ENCODE measurements at regions not wholly inside any gene's neighbourhood (a gene's known extent, or its start where the extent isn't known, plus 50 kb on each side); places are given as distances from the start of the nearest gene placed in this dataset.

GRCh38 chr15:92809880-92810361 is 90.2 kb upstream of the CHD2 start:
- Mint-ChIP-seq H3K36me3 (ENCODE audit: low read depth) (peaks cover 11% of the 10 kb centered on the region), H3K27ac (peak overlapping the region; percentile 96), H3K4me3 (ENCODE audit: low read depth) (peak overlapping the region; percentile 89), H3K9me3 (no peaks in the 10 kb centered on the region), H3K4me1 (ENCODE audit: low read depth) (peaks cover 43% of the 10 kb centered on the region), H3K27me3 (ENCODE audit: low read depth) (no peaks in the 10 kb centered on the region)
- intact Hi-C loops (cut with micrococcal nuclease) = loop anchor here (1.0 to 5.0 kb wide), 7 partner anchors 8 to 108 kb away; partner anchors contain the start of gene CHD2
- DNase-seq (ENCODE audit: low spot score) = peak; percentile 29

GRCh38 chr15:92810418-92811138 is 89.5 kb upstream of the CHD2 start:
- Mint-ChIP-seq H3K9me3 (no peaks in the 10 kb centered on the region), H3K4me1 (ENCODE audit: low read depth) (peaks cover 41% of the 10 kb centered on the region)

GRCh38 chr15:92811148-92811913 is 88.8 kb upstream of the CHD2 start:
- no peaks in the 10 kb centered on the region for H3K27me3 Mint-ChIP-seq (ENCODE audit: low read depth)
- peaks cover 9% of the 10 kb centered on the region for H3K36me3 Mint-ChIP-seq (ENCODE audit: low read depth)
- peaks cover 39% of the 10 kb centered on the region for H3K4me1 Mint-ChIP-seq (ENCODE audit: low read depth)
- peak overlapping the region; percentile 96 for H3K27ac Mint-ChIP-seq
- no peaks in the 10 kb centered on the region for H3K9me3 Mint-ChIP-seq
- peak overlapping the region; percentile 89 for H3K4me3 Mint-ChIP-seq (ENCODE audit: low read depth)
- DNase-seq (ENCODE audit: low spot score) = no peak
- intact Hi-C loops (cut with micrococcal nuclease) = loop anchor here (5.0 kb wide), 1 partner anchor 36 kb away; no protein-coding TSS in a partner anchor

More at GRCh38 chr15:92810418-92811138, 89.5 kb upstream of the CHD2 start:
- intact Hi-C loops (cut with micrococcal nuclease) = loop anchor here (1.0 to 5.0 kb wide), 2 partner anchors 8 to 37 kb away; no protein-coding TSS in a partner anchor
- peak overlapping the region; percentile 96 for H3K27ac Mint-ChIP-seq
- H3K36me3 Mint-ChIP-seq (ENCODE audit: low read depth) = peaks cover 11% of the 10 kb centered on the region
- no peaks in the 10 kb centered on the region for H3K27me3 Mint-ChIP-seq (ENCODE audit: low read depth)
- peak overlapping the region; percentile 89 for H3K4me3 Mint-ChIP-seq (ENCODE audit: low read depth)
- DNase-seq (ENCODE audit: low spot score) = no peak

GRCh38 chr15:92812271-92812670 is 87.9 kb upstream of the CHD2 start:
- Mint-ChIP-seq H3K27me3 (ENCODE audit: low read depth) (no peaks in the 10 kb centered on the region), H3K4me1 (ENCODE audit: low read depth) (peaks cover 39% of the 10 kb centered on the region), H3K27ac (peak overlapping the region; percentile 71), H3K4me3 (ENCODE audit: low read depth) (peak overlapping the region; percentile 18), H3K9me3 (no peaks in the 10 kb centered on the region), H3K36me3 (ENCODE audit: low read depth) (peaks cover 8% of the 10 kb centered on the region)
- intact Hi-C loops (cut with micrococcal nuclease) = loop anchor here (5.0 kb wide), 1 partner anchor 35 kb away; no protein-coding TSS in a partner anchor
- no peak for DNase-seq (ENCODE audit: low spot score)

GRCh38 chr15:92813485-92813884 is 86.6 kb upstream of the CHD2 start:
- Mint-ChIP-seq H3K27ac (peak overlapping the region; percentile 80), H3K9me3 (no peaks in the 10 kb centered on the region), H3K27me3 (ENCODE audit: low read depth) (no peaks in the 10 kb centered on the region), H3K36me3 (ENCODE audit: low read depth) (peaks cover 4% of the 10 kb centered on the region), H3K4me1 (ENCODE audit: low read depth) (peaks cover 41% of the 10 kb centered on the region), H3K4me3 (ENCODE audit: low read depth) (peak overlapping the region; percentile 66)
- intact Hi-C loops (cut with micrococcal nuclease) = loop anchor here (5.0 kb wide), 1 partner anchor 34 kb away; no protein-coding TSS in a partner anchor
- no peak for DNase-seq (ENCODE audit: low spot score)

GRCh38 chr15:92817339-92817886 is 82.7 kb upstream of the CHD2 start:
- Mint-ChIP-seq H3K4me3 (ENCODE audit: low read depth) (peak overlapping the region; percentile 47), H3K4me1 (ENCODE audit: low read depth) (peaks cover 46% of the 10 kb centered on the region), H3K27ac (peak overlapping the region; percentile 80), H3K9me3 (no peaks in the 10 kb centered on the region), H3K27me3 (ENCODE audit: low read depth) (no peaks in the 10 kb centered on the region), H3K36me3 (ENCODE audit: low read depth) (peaks cover 4% of the 10 kb centered on the region)
- intact Hi-C loops (cut with micrococcal nuclease) = no loop called here
- DNase-seq (ENCODE audit: low spot score) = no peak

- intact Hi-C loops (cut with micrococcal nuclease) = loop anchor here (1.0 kb wide), 1 partner anchor 8 kb away; no protein-coding TSS in a partner anchor
- Mint-ChIP-seq H3K27me3 (ENCODE audit: low read depth) (no peaks in the 10 kb centered on the region), H3K4me3 (ENCODE audit: low read depth) (peak overlapping the region; percentile 82), H3K36me3 (ENCODE audit: low read depth) (peaks cover under 1% of the 10 kb centered on the region), H3K27ac (peak overlapping the region; percentile 94), H3K4me1 (ENCODE audit: low read depth) (peaks cover 45% of the 10 kb centered on the region), H3K9me3 (no peaks in the 10 kb centered on the region)
- no peak for DNase-seq (ENCODE audit: low spot score)
Measured at GRCh38 chr15:92818651-92819277, 81.4 kb upstream of the CHD2 start.

- Mint-ChIP-seq H3K27me3 (ENCODE audit: low read depth) (no peaks in the 10 kb centered on the region), H3K36me3 (ENCODE audit: low read depth) (no peaks in the 10 kb centered on the region), H3K4me3 (ENCODE audit: low read depth) (peak overlapping the region; percentile 82), H3K4me1 (ENCODE audit: low read depth) (peaks cover 43% of the 10 kb centered on the region), H3K9me3 (no peaks in the 10 kb centered on the region), H3K27ac (peak overlapping the region; percentile 94)
- intact Hi-C loops (cut with micrococcal nuclease) = loop anchor here (1.0 kb wide), 2 partner anchors 12 to 63 kb away; no protein-coding TSS in a partner anchor
- DNase-seq (ENCODE audit: low spot score) = no peak
Measured at GRCh38 chr15:92819278-92820235, 80.6 kb upstream of the CHD2 start.

GRCh38 chr15:92820236-92821021 is 79.7 kb upstream of the CHD2 start:
- DNase-seq (ENCODE audit: low spot score) = peak; percentile 83
- Mint-ChIP-seq H3K4me1 (ENCODE audit: low read depth) (peaks cover 47% of the 10 kb centered on the region), H3K36me3 (ENCODE audit: low read depth) (no peaks in the 10 kb centered on the region), H3K9me3 (no peaks in the 10 kb centered on the region), H3K4me3 (ENCODE audit: low read depth) (peak overlapping the region; percentile 82), H3K27ac (peak overlapping the region; percentile 94), H3K27me3 (ENCODE audit: low read depth) (no peaks in the 10 kb centered on the region)
- intact Hi-C loops (cut with micrococcal nuclease) = loop anchor here (1.0 kb wide), 2 partner anchors 11 to 62 kb away; no protein-coding TSS in a partner anchor

- peak overlapping the region; percentile 34 for H3K4me3 Mint-ChIP-seq (ENCODE audit: low read depth)
- H3K9me3 Mint-ChIP-seq = no peaks in the 10 kb centered on the region
- H3K36me3 Mint-ChIP-seq (ENCODE audit: low read depth) = no peaks in the 10 kb centered on the region
- intact Hi-C loops (cut with micrococcal nuclease) = no loop called here
- H3K27me3 Mint-ChIP-seq (ENCODE audit: low read depth) = no peaks in the 10 kb centered on the region
- peaks cover 51% of the 10 kb centered on the region for H3K4me1 Mint-ChIP-seq (ENCODE audit: low read depth)
- no peak for DNase-seq (ENCODE audit: low spot score)
- peak overlapping the region; percentile 84 for H3K27ac Mint-ChIP-seq
Measured at GRCh38 chr15:92821491-92822116, 78.5 kb upstream of the CHD2 start.
